SK-N-SH (cell line): ENCODE measurements at regions not wholly inside any gene's neighbourhood (a gene's known extent, or its start where the extent isn't known, plus 50 kb on each side); places are given as distances from the start of the nearest gene placed in this dataset.

Experiments
- CTCF ChIA-PET: fragments of 300-600, 350-600 bp; formaldehyde crosslinking; extraction: SDS; loops from one replicate; lab custom pipeline; 2021; lab: Yijun Ruan, JAX
- POLR2A ChIA-PET: fragments of 350-600 bp; sonication (Branson Sonifier 250); formaldehyde crosslinking; extraction: SDS; loops from one replicate; lab custom pipeline; 2020; ENCODE audit warnings: antibody characterized with exemption, inconsistent platforms; lab: Yijun Ruan, JAX
- DNase-seq: peaks from one replicate; pipeline ENCODE4 v3.0.0; 2012
- H2AFZ ChIP-seq: fragments of 200-600 bp; sonication (generic); 2 replicates; pipeline ENCODE4 v1.8.1; 2016; ENCODE audit warnings: antibody characterized with exemption, mild to moderate bottlenecking, low read depth
- H3F3A ChIP-seq: fragments of 200-600 bp; sonication (generic); replicated peaks from 2 replicates; pipeline ENCODE3; 2016; ENCODE audit warnings: antibody characterized with exemption, mild to moderate bottlenecking; ENCODE audit not compliant: insufficient read depth
- H3K27ac ChIP-seq, 2 experiments: fragments of 200-500 bp in 1 of 2; fragments of 200-600 bp in 1 of 2; sonication (Bioruptor generic) in 1 of 2; sonication (generic), shearing (Covaris generic) in 1 of 2; 2 replicates each; pipeline versions ENCODE4 v1.5.1 to v1.6.1; 2014 to 2016; ENCODE audit warnings: low read depth in 2 of 2, inconsistent platforms in 1 of 2, low read length in 1 of 2, mild to moderate bottlenecking in 1 of 2, mixed read lengths in 1 of 2
- H3K27me3 ChIP-seq: fragments of 200-600 bp; sonication (generic), shearing (Covaris generic); 2 replicates; pipeline ENCODE4 v1.6.1; 2016; ENCODE audit warnings: mixed run types; ENCODE audit not compliant: insufficient read depth
- H3K36me3 ChIP-seq, 2 experiments: fragments of 200-500 bp in 1 of 2; fragments of 200-600 bp in 1 of 2; sonication (Bioruptor generic) in 1 of 2; sonication (generic) in 1 of 2; replicated peaks in 1 of 2; 2 replicates each; pipeline versions ENCODE3 to v1.5.1; 2014 to 2016; ENCODE audit warnings: low read length in 1 of 2, mild to moderate bottlenecking in 1 of 2; ENCODE audit not compliant: insufficient read depth in 2 of 2, control insufficient read depth in 1 of 2
- H3K4me1 ChIP-seq, 2 experiments: fragments of 200-500 bp in 1 of 2; fragments of 200-600 bp in 1 of 2; sonication (Bioruptor generic) in 1 of 2; sonication (generic), shearing (Covaris generic) in 1 of 2; 2 replicates each; pipeline versions ENCODE4 v1.5.1 to v1.6.1; 2014 to 2016; ENCODE audit warnings: low read depth in 1 of 2, low read length in 1 of 2, mixed run types in 1 of 2; ENCODE audit not compliant: insufficient read depth in 2 of 2, control insufficient read depth in 1 of 2
- H3K4me2 ChIP-seq: fragments of 200-600 bp; sonication (generic), shearing (Covaris generic); 2 replicates; pipeline ENCODE4 v1.6.1; 2017; ENCODE audit warnings: mixed run types
- H3K4me3 ChIP-seq, 2 experiments: fragments of 200-500 bp in 1 of 2; fragments of 200-600 bp in 1 of 2; sonication (Bioruptor generic) in 1 of 2; sonication (generic), shearing (Covaris generic) in 1 of 2; 2 replicates each; pipeline versions ENCODE4 v1.5.1 to v1.8.1; 2014 to 2016; ENCODE audit warnings: low read depth in 2 of 2, inconsistent platforms in 1 of 2, low read length in 1 of 2, mild to moderate bottlenecking in 1 of 2, mixed read lengths in 1 of 2, moderate library complexity in 1 of 2
- H3K79me2 ChIP-seq: fragments of 200-600 bp; sonication (generic); 2 replicates; pipeline ENCODE4 v1.8.1; 2017; ENCODE audit warnings: mild to moderate bottlenecking; ENCODE audit not compliant: insufficient read depth
- H3K9ac ChIP-seq: fragments of 200-600 bp; sonication (generic); 2 replicates; pipeline ENCODE4 v1.6.1; 2017; ENCODE audit warnings: mixed run types
- H3K9me2 ChIP-seq: fragments of 200-600 bp; sonication (generic); 2 replicates; pipeline ENCODE4 v1.6.1; 2017; ENCODE audit warnings: mixed run types
- H3K9me3 ChIP-seq: fragments of 200-600 bp; sonication (generic); 2 replicates; pipeline ENCODE4 v1.6.1; 2017; ENCODE audit warnings: mixed run types, mild to moderate bottlenecking, moderate library complexity
- H4K20me1 ChIP-seq: fragments of 200-600 bp; sonication (generic); 2 replicates; pipeline ENCODE4 v1.6.1; 2017; ENCODE audit warnings: mild to moderate bottlenecking, mixed run types; ENCODE audit not compliant: insufficient read depth
- FOSL2 ChIP-seq: IDR thresholded peaks from 2 replicates; pipeline ENCODE4 v1.4.0; 2012; ENCODE audit warnings: low read depth, mild to moderate bottlenecking, moderate library complexity, borderline replicate concordance
- FOXM1 ChIP-seq: IDR thresholded peaks from 2 replicates; pipeline ENCODE4 v1.4.0; 2012; ENCODE audit warnings: low read depth, mild to moderate bottlenecking
- IRF3 ChIP-seq: fragments of 150-350 bp; IDR thresholded peaks from 2 replicates; pipeline ENCODE4 v1.6.1; 2016; ENCODE audit warnings: mild to moderate bottlenecking, low read depth, low read length
- MEF2A ChIP-seq: IDR thresholded peaks from 2 replicates; pipeline ENCODE4 v1.4.0; 2012; ENCODE audit warnings: low read depth, borderline replicate concordance
- PBX3 ChIP-seq: IDR thresholded peaks from 2 replicates; pipeline ENCODE4; 2012
- RAD21 ChIP-seq: IDR thresholded peaks from 2 replicates; pipeline ENCODE4 v1.6.1; 2012; ENCODE audit warnings: mild to moderate bottlenecking, low read length
- REST ChIP-seq: IDR thresholded peaks from 2 replicates; pipeline ENCODE4 v1.6.1; 2012; ENCODE audit warnings: mild to moderate bottlenecking, low read depth, low read length, moderate library complexity
- SIN3A ChIP-seq: IDR thresholded peaks from 2 replicates; pipeline ENCODE4 v1.6.1; 2012; ENCODE audit warnings: low read depth, mild to moderate bottlenecking, low read length, moderate library complexity, borderline replicate concordance
- TCF12 ChIP-seq: IDR thresholded peaks from 2 replicates; pipeline ENCODE4 v1.4.0; 2012
- TEAD4 ChIP-seq: IDR thresholded peaks from 2 replicates; pipeline ENCODE4 v1.4.0; 2012; ENCODE audit warnings: mild to moderate bottlenecking, borderline replicate concordance; ENCODE audit not compliant: insufficient read depth
- YY1 ChIP-seq: IDR thresholded peaks from 2 replicates; pipeline ENCODE4 v1.4.0; 2012; ENCODE audit warnings: low read depth, mild to moderate bottlenecking
- ZBTB33 ChIP-seq: IDR thresholded peaks from 2 replicates; pipeline ENCODE4 v1.4.0; 2012; ENCODE audit warnings: low read depth, borderline replicate concordance
- WGBS: methylation state at CpG from one replicate; pipeline ENCODE4 v1.1.6; 2017; ENCODE audit warnings: low lambda C conversion rate; 5-methylcytosine and 5-hydroxymethylcytosine counted together

- no peak overlapping the region for H2AFZ ChIP-seq
- no peaks in the 10 kb centered on the region for H3K36me3 ChIP-seq
- no peak overlapping the region for H3K9ac ChIP-seq
- ChIA-PET POLR2A (no interaction called here), CTCF (interaction anchor here (0.6 kb wide), 1 partner anchor 32 kb away, joined by 4 read pairs; no protein-coding TSS in a partner anchor)
- no peak overlapping the region for H3K4me3 ChIP-seq
- no peak overlapping the region for H3K27ac ChIP-seq
- 0 out of 2 replicates have a peak, but pooled peaks have one; percentile 10 for TF ChIP-seq TEAD4
- peak; percentile 37; the same call in 1 of the 2 replicates for TF ChIP-seq PBX3
- peak; percentile 57; the same call in 1 of the 2 replicates for TF ChIP-seq FOSL2
- no peak for TF ChIP-seq FOXM1
- peak; percentile 54 for TF ChIP-seq TCF12
- peaks cover 0 to 6% of the 10 kb centered on the region in 2 experiments; a peak in 2 of 4 replicates for H3K4me1 ChIP-seq
- H4K20me1 ChIP-seq: no peaks in the 10 kb centered on the region
- no peaks in the 10 kb centered on the region for H3K79me2 ChIP-seq
- no peaks in the 10 kb centered on the region for H3K9me2 ChIP-seq
- 25% methylated on average over 3 of the region's 3 CpGs for WGBS
- H3K9me3 ChIP-seq: no peaks in the 10 kb centered on the region
- no peaks in the 10 kb centered on the region for H3K27me3 ChIP-seq
- DNase-seq: no peak
- peaks cover 4% of the 10 kb centered on the region for H3F3A ChIP-seq
- H3K4me2 ChIP-seq: no peak overlapping the region
Measured at GRCh38 chr3:154973851-154974250, 106.3 kb upstream of the MME start.

- Histone ChIP-seq H3K27ac (peak overlapping the region in 1 of 2 experiments; percentile 16; a peak in 1 of 4 replicates), H3F3A (peaks cover 4% of the 10 kb centered on the region), H3K27me3 (no peaks in the 10 kb centered on the region), H3K4me2 (no peak overlapping the region), H3K9me3 (no peaks in the 10 kb centered on the region), H3K9ac (no peak overlapping the region), H3K4me1 (peaks cover 0 to 6% of the 10 kb centered on the region in 2 experiments; a peak in 2 of 4 replicates), H2AFZ (no peak overlapping the region), H3K36me3 (no peaks in the 10 kb centered on the region), H3K4me3 (no peak overlapping the region), H3K79me2 (no peaks in the 10 kb centered on the region), H3K9me2 (no peaks in the 10 kb centered on the region), H4K20me1 (no peaks in the 10 kb centered on the region)
- TF ChIP-seq YY1 (no peak), TCF12 (no peak), ZBTB33 (no peak), RAD21 (no peak), IRF3 (no peak), FOXM1 (no peak), MEF2A (no peak), SIN3A (no peak), REST (no peak)
- WGBS: 95% methylated on average over 1 of the region's 1 CpG
- no peak for DNase-seq
- ChIA-PET POLR2A (no interaction called here), CTCF (no interaction called here)
Measured at GRCh38 chr3:154972951-154973350, 107.2 kb upstream of the MME start.
